NB4 (cell line): ENCODE measurements at regions not wholly inside any gene's neighbourhood (a gene's known extent, or its start where the extent isn't known, plus 50 kb on each side); places are given as distances from the start of the nearest gene placed in this dataset.
"Not testable (repeated sequence)": the region's sequence is repeated elsewhere in the genome, so short reads cannot be mapped to it uniquely, and the experiment has no call there.

Source experiments
- DNase-seq: peaks from one replicate; pipeline ENCODE4 v3.0.0; 2010; ENCODE audit warnings: low read depth
- H3K4me3 ChIP-seq: one replicate; pipeline ENCODE4 v1.5.1; 2011; ENCODE audit warnings: mild to moderate bottlenecking, low read depth, low read length, moderate library complexity
- MYC ChIP-seq: IDR thresholded peaks from 2 replicates; pipeline ENCODE4 v1.6.1; 2011; ENCODE audit warnings: low read depth, low read length
- POLR2A ChIP-seq: IDR thresholded peaks from 2 replicates; pipeline ENCODE4 v1.6.1; 2011; ENCODE audit warnings: mild to moderate bottlenecking; ENCODE audit not compliant: insufficient read length; ENCODE audit errors: extremely low read depth
- TF ChIP-seq, protein P1 (sequence below): IDR thresholded peaks from one replicate; pipeline ENCODE4 v1.5.1; 2012; ENCODE audit warnings: low read depth, low read length
- TF ChIP-seq, protein P2 (sequence below): IDR thresholded peaks from 2 replicates; pipeline ENCODE4 v1.6.1; 2011; ENCODE audit warnings: low read depth, low read length

- TF ChIP-seq, protein P1, sequence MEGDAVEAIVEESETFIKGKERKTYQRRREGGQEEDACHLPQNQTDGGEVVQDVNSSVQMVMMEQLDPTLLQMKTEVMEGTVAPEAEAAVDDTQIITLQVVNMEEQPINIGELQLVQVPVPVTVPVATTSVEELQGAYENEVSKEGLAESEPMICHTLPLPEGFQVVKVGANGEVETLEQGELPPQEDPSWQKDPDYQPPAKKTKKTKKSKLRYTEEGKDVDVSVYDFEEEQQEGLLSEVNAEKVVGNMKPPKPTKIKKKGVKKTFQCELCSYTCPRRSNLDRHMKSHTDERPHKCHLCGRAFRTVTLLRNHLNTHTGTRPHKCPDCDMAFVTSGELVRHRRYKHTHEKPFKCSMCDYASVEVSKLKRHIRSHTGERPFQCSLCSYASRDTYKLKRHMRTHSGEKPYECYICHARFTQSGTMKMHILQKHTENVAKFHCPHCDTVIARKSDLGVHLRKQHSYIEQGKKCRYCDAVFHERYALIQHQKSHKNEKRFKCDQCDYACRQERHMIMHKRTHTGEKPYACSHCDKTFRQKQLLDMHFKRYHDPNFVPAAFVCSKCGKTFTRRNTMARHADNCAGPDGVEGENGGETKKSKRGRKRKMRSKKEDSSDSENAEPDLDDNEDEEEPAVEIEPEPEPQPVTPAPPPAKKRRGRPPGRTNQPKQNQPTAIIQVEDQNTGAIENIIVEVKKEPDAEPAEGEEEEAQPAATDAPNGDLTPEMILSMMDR, result no peak
- TF ChIP-seq, protein P2, sequence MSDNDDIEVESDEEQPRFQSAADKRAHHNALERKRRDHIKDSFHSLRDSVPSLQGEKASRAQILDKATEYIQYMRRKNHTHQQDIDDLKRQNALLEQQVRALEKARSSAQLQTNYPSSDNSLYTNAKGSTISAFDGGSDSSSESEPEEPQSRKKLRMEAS, result no peak
- TF ChIP-seq POLR2A (no peak), MYC (no peak)
- H3K4me3 ChIP-seq, result no peak overlapping the region
- DNase-seq, result no peak
These were observed 131.0 kb downstream of the TMEM182 start for GRCh38 chr2:102892698-102893310.

DNA sequence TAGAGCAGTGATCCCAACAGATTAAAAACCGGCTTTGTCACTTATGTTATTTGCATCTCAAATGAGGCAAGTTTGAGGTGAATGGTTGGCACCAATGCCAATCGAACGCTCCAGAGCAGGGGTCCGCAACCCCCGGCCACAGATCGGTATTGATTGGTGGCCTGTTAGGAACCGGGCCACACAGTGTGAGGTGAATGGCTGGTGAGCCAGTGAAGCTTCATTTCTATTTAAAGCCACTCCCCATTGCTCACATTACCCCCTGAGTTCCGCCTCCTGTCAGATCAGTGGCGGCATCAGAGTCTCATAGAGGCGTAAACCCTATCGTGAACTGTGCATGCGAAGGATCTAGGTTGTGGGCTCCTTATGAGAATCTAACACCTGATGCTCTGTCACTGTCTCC is 132.0 kb downstream of the TMEM182 start:
- no peak overlapping the region for H3K4me3 ChIP-seq
- TF ChIP-seq POLR2A (no peak), MYC (no peak)
- TF ChIP-seq, protein P1, result no peak
- TF ChIP-seq, protein P2, result no peak
- no peak for DNase-seq

DNA sequence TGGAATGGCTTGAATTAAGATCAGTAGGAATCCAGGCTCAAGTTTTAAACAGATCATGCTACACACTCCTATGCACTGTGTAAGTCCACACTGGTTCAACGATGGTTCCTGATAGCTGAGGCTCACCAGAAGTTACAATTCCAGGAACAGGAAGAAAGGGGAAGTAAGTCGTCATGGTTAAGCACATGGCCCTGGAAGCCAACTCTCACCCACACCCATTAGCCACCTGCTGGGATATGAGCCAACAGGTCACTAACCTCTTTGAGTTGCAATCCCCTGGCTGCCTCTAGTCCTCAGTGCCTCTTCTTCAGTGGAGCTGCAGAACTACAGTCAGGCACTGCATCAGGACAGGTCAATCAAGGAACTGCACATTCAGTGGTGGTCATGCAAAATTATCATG is 133.5 kb downstream of the TMEM182 start:
- TF ChIP-seq, protein P2, result peak; percentile 97
- no peak for TF ChIP-seq POLR2A
- TF ChIP-seq, protein P1, result no peak
- TF ChIP-seq MYC, result peak; percentile 96
- no peak overlapping the region for H3K4me3 ChIP-seq
- peak; percentile 92 for DNase-seq

DNA sequence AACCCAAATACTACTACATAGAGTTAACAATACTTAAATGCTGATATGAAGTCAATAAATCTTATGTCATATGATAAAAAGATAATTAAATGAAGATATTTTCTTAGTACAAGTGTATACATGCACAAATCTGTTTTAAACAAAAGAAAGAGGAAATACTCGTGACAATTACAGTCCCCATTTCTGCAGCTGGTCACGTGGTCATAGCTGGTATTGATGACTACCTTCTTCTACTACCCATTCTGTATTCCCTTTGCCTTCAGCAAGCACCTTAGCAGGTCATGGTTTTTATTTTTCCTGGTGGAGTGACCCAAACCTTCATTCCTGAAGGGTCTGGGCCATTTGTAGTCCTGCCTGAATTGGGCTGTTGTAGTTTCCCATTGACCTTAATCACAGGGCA is 147.4 kb downstream of the TMEM182 start:
- not testable (repeated sequence) for DNase-seq, H3K4me3 ChIP-seq

DNA sequence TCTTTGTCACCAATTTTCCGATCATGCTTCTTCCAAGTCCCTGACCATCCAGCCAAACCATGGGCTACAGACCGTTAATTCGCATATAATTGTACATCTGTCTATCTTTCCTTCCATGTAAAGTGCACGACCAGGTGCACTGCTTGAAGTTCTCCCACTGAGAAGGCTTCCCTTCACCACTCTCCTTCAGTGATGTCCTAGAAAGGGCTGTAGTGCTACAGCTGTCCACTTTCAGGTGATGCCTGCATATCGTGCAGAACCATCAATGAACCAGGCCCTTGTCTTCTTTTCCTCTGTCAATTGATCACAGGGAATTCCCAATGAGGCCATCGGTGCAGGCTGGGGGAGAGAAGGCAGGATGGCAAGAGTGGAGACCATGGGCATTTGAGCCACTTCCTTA is 148.9 kb downstream of the TMEM182 start:
- H3K4me3 ChIP-seq, result no peak overlapping the region
- DNase-seq, result no peak
- TF ChIP-seq, protein P2, result no peak
- no peak for TF ChIP-seq POLR2A
- no peak for TF ChIP-seq MYC
- TF ChIP-seq, protein P1, result no peak

DNA sequence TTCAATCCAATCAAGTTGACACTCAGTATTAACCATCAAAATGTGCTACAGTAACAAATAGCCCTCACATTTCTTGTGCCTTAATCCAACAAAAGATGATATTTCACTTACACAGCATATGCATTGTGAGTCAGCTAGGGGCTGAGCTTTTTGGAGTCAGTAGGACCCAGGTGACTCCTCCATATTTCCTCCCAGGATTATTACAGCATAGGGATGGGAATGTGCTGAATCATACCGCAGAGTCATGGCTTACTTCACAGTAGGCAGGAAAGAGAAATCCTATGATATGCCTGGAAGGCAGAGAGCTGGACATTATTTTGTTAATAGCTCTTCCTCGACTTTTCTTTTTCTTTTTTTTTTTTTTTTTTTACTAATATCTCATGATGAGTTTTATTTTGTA is 153.3 kb downstream of the TMEM182 start:
- DNase-seq, result no peak
- H3K4me3 ChIP-seq, result no peak overlapping the region
- TF ChIP-seq MYC (no peak), POLR2A (no peak)
- TF ChIP-seq, protein P1, result no peak
- TF ChIP-seq, protein P2, result no peak
